GM18508 (cell line): ENCODE measurements at regions not wholly inside any gene's neighbourhood (a gene's known extent, or its start where the extent isn't known, plus 50 kb on each side); places are given as distances from the start of the nearest gene placed in this dataset.
A peak's percentile ranks its signal among the peaks of the same experiment; 100 is the strongest.
"Not testable (repeated sequence)": the region's sequence is repeated elsewhere in the genome, so short reads cannot be mapped to it uniquely, and the experiment has no call there.

Experiments used
- ATAC-seq: cut with Tn5 transposase; IDR thresholded peaks from one replicate; pipeline ENCODE4 v1.9.1; 2021; ENCODE audit warnings: moderate number of reproducible peaks; ENCODE audit not compliant: insufficient read depth, unreplicated experiment

DNA sequence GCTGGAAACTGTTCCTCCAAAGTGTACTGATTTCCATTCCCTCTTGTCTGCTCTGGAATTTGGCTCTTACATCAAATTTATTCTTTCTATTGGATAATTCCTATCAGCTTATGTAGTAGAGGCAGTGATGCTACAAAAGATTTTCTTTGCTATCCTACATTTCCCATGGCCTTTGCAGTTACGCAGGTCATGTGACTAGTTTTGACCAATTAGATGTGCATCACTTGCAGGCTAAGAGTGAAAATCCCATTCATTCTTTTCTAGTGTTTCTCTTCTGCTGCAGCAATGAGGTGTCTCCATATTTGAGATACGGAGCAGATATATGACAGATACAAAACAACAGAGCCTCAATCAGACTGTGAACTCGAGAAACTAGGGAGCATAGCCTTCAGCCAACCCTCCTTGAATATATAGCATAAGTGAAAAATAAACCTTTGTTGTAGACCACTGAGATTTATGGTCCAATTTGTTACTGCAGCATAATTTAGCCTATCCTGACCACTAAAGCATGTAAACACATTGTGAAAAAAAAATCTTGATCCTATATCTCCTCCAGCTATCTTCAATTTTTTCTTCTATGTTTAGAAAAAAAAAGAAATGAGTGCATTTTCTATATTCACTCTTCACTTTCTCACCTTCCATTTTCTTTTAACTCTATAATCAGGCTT is 102.0 kb downstream of the HNMT start:
- no peak for ATAC-seq

DNA sequence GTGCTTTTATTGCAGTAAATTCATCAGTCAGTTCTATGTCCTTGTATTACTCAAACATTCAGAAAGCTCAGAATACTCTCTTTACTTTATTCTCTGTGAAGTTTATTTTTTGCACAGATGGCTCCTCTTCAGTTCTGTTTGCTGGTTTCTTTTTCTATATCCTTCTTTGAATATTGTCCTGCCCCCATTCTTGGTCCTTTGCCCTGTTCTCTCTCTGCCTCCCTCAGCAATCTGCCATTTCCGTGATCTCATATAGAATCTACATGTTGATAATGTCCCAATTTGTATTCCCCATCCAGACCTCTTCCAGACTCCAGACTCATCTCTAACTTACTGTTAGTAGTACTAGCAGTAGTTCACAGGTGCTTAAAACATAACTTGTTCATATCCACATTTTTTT is 102.6 kb downstream of the HNMT start:
- no peak for ATAC-seq

DNA sequence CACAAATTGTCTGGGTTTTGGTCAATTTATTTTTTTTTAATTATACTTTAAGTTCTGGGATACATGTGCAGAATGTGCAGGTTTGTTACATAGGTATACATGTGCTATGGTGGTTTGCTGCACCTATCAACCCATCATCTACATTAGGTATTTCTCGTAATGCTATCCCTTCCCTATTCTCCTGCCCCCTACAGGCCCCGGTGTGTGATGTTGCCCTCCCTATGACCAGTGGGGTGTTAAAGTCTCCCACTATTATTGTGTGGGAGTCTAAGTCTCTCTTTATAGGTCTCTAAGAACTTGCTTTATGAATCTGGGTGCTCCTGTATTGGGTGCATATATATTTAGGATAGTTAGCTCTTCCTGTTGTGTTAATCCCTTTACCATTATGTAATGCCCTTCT is 104.4 kb downstream of the HNMT start:
- ATAC-seq = not testable (repeated sequence)

DNA sequence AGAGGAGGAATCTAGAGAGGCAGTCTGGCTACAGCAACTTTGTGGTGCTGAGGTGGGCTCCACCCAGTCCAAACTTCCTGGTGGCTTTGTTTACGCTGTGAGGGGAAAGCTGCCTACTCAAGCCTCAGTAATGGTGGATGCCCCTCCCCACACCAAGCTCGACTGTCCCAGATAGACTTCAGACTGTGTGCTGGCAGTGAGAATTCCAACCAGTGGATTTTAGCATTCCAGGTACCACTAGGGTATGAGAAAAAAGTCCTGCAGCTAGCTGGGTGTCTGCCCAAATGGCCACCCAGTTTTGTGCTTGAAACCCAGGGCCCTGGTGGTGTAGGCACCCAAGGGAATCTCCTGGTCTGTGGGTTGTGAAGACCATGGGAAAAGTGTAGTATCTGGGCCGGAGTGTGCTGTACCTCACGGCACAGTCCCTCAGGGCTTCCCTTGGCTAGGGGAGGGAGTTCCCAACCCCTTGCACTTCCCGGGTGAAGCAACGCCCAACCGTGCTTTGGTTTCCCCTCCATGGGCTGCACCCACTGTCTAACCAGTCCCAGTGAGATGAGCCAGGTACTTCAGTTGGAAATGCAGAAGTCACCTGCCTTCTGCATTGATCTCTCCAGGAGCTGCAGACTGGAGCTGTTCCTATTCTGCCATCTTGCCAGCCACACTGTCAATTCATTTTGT is 106.9 kb downstream of the HNMT start:
- not testable (repeated sequence) for ATAC-seq

DNA sequence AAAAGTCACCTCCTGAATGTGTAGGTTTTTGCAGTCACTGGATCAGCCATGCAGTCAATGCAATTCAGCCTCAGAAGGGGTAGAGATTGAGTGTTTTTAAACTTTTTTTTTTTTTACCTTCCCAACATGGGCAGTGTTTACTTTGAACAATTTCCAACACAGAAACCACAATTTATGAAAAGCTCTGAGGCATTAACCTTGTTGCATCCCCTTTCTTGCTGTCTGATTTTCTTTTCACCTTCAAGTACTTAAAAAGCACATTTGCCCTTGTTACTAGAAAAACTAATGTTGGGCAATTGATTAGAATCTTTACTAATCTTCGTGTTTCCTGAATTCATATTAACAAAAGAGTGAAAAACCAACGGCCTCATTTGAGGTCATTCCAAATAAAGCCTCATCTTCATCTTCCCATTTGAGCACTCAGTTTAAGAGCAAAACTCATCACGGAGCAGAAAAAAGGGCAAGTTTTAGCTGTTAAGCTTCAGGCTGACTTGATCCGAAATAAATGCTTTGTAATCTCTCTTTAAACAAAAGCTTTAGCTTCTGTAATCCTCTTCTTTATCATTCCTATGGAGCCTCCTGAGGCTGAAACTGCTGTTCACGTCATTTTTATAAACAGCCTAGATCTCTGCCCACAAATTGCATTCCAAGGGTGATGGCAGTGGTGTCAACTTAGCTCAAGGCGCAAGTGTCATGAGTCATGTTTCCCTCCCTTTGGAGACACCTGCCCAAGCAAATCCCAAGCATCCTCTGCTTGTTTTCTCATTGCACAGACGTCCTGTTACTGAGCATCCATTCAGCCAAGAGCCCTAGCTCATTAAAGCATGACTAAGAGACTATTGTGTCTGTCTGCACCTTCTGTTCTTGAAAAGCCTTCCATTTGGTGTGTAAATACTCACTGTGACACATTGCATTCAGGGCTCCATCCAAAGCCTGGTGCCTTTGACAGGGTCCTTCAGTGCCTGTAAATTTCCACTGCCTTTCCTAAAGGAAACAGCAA is 107.7 kb downstream of the HNMT start:
- no peak for ATAC-seq

DNA sequence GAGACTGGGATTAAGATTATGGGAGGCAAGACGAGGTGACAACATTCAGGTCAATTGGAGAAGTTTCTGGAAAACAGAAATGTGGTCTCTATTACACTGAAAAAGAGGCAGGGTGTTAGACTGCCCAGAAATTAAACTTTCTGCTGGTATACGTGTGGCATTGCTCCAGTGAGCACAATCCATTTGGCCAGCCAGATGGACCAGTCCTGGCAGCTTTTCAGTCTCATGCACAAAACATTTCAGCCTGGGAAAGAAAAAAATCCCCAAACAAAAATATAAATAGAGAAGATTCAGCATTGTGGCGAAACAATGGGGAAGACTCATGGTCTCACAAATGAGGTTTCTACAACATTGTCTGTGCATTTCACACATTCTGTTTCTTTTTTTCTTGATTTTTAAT is 113.9 kb downstream of the HNMT start:
- no peak for ATAC-seq

DNA sequence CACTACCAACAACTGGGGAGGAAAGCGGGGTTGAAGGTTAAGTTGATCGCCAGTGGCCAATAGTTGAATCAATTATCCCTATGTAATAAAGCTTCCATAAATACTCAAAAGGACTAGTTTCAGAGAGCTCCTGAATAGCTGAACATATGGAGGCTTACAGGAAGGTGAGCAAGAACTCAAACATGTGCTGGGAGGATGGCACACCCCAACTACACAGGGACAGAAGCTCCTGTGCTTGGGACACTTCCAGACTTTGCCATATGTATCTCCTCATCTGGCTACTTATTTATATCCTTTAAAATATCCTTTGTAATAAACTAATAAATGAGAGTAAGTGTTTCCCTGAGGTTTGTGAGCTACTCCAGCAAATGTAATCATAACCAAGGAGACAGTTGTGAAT is 115.7 kb downstream of the HNMT start:
- no peak for ATAC-seq

DNA sequence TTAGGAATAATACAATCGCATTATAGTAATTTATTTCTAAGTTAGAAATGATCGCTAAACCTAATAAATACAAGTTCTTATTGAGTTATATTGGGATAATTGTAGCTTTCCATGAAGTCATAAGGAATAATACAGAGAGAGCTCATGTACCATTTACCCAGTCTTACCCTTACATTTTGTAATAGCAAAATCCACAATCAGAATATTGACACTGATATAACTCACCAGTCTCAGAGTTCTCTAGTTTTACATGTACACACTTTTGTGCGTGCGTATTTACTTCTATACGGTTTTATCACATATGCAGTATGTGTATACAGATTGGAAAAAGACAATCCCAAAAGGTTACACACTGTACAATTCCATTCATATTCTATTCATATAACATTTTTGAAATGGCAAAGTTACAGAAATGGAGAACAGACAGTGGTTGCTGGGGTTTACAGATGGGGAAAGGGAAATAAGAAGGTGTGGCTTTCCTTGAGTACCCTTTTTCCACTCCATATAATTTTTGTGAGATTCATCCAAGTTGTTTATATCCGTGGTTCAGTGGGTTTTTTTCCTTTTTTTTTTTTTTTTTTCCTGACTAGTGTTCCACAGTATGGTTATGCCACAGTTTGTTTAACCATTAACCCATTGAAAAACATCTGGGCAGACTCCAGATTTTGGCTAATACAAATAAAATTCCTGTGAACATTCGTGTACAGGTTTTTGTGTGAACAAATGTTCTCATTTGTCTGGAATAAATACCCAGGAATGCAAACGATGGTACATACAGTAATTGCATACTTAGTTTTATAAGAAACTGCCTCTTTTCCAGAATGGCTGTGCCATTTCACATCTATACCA is 117.2 kb downstream of the HNMT start:
- ATAC-seq = no peak

DNA sequence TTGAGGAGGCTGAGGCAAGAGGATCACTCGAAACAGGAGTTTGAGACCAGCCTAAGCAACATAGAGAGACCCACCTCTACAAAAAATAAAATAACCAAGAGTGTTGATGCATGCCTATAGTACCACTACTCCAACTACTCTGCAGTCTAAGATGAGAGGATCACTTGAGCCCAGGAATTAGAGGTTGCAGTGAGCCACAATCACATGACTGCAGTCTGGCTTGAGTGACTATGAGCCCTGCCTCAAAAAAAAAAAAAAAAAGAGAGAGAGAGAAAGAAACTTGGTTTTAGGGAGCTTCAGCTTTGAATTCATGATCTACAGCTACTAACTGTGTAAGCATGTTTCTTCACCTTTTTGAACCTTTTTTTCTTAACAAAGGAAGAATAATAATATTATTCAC is 119.9 kb downstream of the HNMT start:
- ATAC-seq = no peak

DNA sequence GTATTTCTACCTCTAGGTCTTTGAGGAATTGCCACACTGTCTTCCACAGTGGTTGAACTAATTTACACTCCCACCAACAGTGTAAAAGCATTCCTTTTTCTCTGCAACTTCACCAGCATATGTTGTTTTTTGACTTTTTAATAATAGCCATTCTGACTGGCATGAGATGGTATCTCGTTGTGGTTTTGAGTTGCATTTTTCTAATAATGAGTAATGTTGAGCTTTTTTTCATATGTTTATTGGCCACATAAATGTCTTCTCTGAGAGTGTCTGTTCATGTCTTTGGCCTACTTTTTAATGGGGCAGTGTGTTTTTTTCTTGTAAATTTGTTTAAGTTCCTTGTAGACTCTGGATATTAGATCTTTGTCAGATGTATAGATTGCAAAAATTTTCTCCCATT is 121.2 kb downstream of the HNMT start:
- not testable (repeated sequence) for ATAC-seq

DNA sequence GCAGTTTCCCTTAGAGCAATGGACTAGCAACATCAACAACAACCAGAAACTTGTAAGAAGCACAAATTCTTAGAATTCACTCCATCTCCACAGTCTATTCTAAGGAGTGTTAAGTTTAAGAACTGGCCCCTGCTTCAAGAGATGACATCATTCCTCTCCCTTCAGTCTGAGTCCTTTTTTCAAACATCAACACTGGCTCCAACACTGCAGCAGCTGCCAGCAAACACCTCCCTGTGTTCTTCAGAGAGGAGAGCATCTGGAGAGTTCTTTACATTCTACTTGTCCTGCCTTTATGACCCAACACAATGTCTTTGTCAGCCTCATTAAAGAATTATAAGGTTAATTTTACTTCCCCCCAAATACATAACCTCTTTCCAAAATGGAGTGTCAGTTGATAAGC is 122.3 kb downstream of the HNMT start:
- ATAC-seq = no peak

DNA sequence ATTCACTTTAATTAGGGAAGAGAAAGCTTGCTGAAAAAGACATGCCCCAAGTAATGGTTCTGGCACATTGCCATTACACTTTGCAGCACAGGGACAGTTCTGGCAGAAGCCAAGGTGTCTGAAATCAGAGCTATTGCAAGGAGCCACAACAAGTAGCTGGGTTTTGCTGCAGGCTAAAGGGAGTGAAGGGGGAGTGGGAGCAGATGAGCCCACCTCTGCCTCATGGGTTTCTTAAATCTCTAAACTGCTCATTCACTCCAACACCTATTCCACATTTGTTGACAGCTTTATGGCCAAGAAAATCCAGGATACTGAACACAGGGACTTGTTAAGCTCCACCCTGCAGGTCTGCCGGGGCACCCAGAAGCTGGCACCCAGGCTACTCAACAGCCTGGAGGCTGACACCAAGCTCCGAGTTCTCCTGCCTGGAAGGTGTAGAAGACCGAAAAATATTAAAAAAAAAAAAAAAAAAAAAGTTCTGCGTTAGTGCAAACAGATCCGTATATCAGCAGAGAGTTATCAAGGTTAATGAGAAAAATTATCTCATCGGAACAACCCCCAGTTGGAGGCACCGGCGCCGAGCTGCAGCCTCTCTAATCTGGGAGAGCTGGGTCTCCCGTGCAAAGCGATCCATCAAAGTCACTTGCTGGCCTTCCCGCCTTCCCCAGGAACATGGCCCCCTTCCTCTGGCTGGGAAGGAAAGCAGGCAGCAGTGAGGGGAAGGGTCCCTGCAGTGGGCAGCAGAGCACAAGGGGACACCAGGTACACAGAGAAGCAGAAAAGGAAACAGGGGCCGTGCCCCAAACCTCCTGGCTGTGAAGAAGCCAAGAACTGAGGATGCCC is 123.7 kb downstream of the HNMT start:
- ATAC-seq = no peak

DNA sequence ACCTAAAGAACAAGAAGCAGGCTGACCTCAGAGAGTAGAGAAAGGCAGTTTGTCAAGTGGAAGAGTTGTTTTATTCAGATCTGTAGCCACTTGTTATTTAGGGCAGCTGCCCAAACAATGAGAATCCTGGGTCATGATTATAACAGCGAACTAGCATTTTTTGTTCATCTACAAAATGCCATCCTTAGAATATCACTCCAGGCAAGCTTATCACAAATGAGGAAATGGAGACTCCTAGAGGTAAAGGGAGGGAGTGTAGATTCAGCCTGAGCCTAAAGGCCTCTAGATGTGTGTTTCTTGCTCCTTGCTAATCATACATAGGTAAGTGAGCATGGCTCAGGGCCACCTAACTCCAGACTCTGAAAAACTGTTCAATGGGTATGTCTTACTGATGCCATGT is 126.1 kb downstream of the HNMT start:
- peak; percentile 69 for ATAC-seq

DNA sequence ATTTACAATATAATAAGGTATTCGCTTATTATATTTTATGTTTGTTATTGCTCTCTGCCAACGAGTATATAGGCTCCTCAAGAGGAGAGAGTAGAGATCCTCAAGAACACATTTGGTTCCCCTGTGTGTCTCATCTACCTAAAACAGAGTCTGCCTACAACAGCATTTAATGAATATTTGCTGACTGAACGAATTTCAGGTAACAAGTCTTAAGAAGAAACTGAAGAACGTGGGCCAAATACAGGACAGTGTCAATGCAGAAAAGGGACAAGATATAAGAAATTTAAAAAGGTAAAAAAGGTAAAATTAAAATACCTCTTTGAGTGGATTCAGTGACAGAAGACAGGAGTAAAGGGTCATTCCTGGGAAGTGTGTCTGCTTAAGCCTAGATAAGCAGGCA is 129.2 kb downstream of the HNMT start:
- ATAC-seq = no peak

DNA sequence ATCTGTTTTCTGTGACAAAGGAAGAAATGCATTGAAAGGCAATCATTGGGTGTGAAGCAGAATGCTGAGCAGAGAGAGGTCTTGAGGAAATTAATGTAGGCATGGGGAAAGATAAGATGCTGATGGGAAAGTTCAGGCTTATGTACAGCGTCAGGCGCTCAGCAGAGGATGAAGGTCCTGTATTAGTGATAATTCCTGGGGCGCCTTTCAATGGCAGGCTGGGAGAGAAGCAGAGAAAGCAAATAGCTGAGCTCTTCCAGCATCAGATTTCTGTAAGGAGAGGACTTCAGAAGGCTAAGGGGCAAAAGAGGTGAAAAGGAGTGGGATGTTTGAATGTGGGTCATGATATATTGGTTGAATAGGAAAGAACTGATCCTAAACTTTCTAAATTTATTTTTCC is 129.8 kb downstream of the HNMT start:
- no peak for ATAC-seq

DNA sequence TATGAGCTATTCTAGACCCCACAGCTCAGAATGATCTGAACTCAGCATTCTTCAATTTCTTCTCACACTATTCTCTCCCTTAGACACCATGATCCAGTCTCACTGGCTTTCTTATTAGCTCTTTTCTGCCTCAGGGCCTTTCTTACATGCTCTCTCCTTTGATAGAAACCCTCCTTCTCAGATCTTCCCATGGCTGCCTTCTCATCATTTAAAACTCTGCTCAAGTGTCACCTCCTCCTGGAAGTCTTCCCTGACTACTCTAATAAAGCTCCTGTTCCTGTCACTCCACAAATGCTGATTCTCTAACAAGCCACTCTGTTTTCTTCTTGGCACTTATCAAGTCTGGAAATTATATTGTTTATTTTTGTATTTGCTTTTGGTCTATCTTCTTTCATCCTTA is 131.1 kb downstream of the HNMT start:
- ATAC-seq = no peak

DNA sequence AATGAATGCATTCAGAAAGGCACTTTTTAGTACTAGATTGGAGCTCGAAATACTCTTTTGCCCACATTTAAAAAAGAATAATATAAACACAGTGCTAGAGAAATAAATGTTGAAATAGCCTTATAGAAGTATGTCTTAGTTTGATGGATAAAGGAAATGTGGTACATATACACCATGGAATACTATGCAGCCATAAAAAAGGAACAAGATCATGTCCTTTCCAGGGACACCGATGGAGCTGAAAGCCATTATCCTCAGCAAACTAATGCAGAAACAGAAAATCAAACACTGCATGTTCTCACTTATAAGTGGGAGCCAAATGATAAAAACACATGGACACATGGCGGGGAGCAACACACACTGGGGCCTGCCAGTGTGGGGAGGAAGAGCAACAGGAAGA is 135.0 kb downstream of the HNMT start:
- ATAC-seq = not testable (repeated sequence)

DNA sequence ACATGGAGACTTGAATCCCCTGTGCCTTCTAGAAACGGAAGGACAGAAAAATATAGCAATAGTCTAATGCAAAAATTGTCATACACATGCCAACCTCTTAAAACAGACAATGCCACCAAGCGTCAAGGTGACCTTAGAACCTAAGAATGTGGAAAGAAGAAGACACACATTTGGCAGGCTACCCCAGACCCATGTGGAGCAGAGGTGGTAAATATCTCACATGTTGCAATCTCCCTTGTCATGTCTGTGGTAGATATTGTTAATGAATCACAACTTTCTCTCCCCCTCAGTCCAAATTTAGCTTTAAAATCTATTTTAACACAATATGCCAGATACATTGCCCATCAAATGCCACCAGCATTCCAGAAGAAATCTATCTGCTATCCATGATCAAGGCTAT is 137.4 kb downstream of the HNMT start:
- ATAC-seq = no peak

DNA sequence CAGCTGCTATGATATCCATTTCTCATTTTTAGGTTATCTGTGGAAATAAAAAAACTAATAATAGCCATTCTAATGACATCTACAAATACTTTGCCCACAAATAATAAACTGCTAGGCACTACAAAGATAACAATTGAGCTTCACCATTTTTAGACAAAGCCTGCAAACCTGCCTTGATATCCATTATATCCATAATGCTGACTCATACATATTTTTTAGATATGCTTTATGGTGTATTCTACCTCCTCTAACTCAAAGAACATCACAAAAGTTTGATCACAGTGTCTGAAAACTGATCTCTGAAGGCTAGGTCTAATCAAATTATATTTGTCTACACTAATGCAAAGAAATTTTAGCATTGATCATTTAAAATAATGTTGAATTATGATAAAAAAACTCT is 138.4 kb downstream of the HNMT start:
- ATAC-seq = no peak
